RWPE2 (cell line): ENCODE measurements at regions not wholly inside any gene's neighbourhood (a gene's known extent, or its start where the extent isn't known, plus 50 kb on each side); places are given as distances from the start of the nearest gene placed in this dataset.
"Not testable (repeated sequence)": the region's sequence is repeated elsewhere in the genome, so short reads cannot be mapped to it uniquely, and the experiment has no call there.

ENCODE experiments used
- ATAC-seq: fragments of 200-7000 bp; cut with Tn5 transposase; 3 replicates; pipeline ENCODE4 v1.9.1; 2021; ENCODE audit warnings: low read depth
- DNase-seq: peaks from one replicate; pipeline ENCODE4 v3.0.0-alpha.2; 2020; ENCODE audit warnings: low spot score
- H3K27ac ChIP-seq: fragments of 450-650 bp; 2 replicates; pipeline ENCODE4 v1.5.1; 2017; ENCODE audit warnings: mild to moderate bottlenecking; ENCODE audit not compliant: poor library complexity, severe bottlenecking
- H3K27me3 ChIP-seq: fragments of 250-450 bp; sonication (Bioruptor Pico); 2 replicates; pipeline ENCODE4 v1.5.1; 2021; ENCODE audit warnings: mild to moderate bottlenecking, moderate library complexity; ENCODE audit not compliant: insufficient read depth, poor library complexity, severe bottlenecking
- H3K36me3 ChIP-seq: fragments of 250-450 bp; sonication (Bioruptor Pico); 2 replicates; pipeline ENCODE4 v1.5.1; 2020; ENCODE audit warnings: low read depth, mild to moderate bottlenecking, moderate library complexity
- H3K4me1 ChIP-seq: fragments of 250-450 bp; sonication (Bioruptor Pico); 2 replicates; pipeline ENCODE4 v1.5.1; 2021; ENCODE audit warnings: mild to moderate bottlenecking, moderate library complexity; ENCODE audit not compliant: insufficient read depth, poor library complexity, severe bottlenecking
- H3K4me3 ChIP-seq: fragments of 250-450 bp; sonication (Bioruptor Pico); 2 replicates; pipeline ENCODE4 v1.5.1; 2021; ENCODE audit warnings: mild to moderate bottlenecking, moderate library complexity; ENCODE audit not compliant: severe bottlenecking
- H3K9me3 ChIP-seq: fragments of 250-450 bp; sonication (Bioruptor Pico); 2 replicates; pipeline ENCODE4 v1.5.1; 2021; ENCODE audit warnings: mild to moderate bottlenecking, moderate library complexity; ENCODE audit not compliant: severe bottlenecking

GRCh38 chr2:95774322-95775192, 182.8 kb downstream of the TRIM43 start:
- not testable (repeated sequence) for H3K4me3 ChIP-seq, H3K9me3 ChIP-seq, ATAC-seq, H3K27ac ChIP-seq, H3K4me1 ChIP-seq, H3K27me3 ChIP-seq, H3K36me3 ChIP-seq
- DNase-seq: peak; percentile 4

GRCh38 chr2:95775193-95775531, 183.4 kb downstream of the TRIM43 start:
- not testable (repeated sequence) for DNase-seq, H3K27me3 ChIP-seq, H3K4me3 ChIP-seq, ATAC-seq, H3K9me3 ChIP-seq, H3K36me3 ChIP-seq, H3K4me1 ChIP-seq, H3K27ac ChIP-seq
